Stimulated activated naive CD8-positive, alpha-beta T cell treated with anti-CD3 and anti-CD28 coated beads, Interleukin-15, Interleukin-2, amounts not matched to agents 100 U/mL and 50 U/mL, for 24 hours (primary cell): ENCODE measurements at regions not wholly inside any gene's neighbourhood (a gene's known extent, or its start where the extent isn't known, plus 50 kb on each side); places are given as distances from the start of the nearest gene placed in this dataset.

Experiments
- ATAC-seq: fragments of 150-1000 bp; cut with Tn5 transposase; one replicate; pipeline ENCODE4 v1.10.0; 2021
- DNase-seq: peaks from one replicate; pipeline ENCODE4 v3.0.0; 2021

DNA sequence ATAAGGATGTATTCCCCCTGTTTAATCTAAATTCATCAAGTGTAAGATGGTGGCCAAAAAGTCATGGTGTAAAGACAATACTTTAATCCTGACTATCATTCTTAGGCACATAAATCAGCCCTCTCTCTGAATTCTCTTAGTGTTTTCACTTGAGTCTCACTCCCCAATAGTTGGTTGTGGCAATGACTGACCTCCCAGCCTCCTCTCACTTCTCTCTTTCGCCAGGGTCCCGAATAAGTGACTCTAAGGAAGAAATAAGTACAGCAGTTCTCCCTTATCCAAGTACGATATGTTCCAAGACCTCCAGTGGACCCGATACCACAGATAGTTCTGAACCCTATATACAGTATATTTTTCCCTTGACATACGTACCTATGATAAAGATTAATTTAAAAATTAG, 335.3 kb downstream of the MAF start:
- DNase-seq (no peak), ATAC-seq (no peak)

DNA sequence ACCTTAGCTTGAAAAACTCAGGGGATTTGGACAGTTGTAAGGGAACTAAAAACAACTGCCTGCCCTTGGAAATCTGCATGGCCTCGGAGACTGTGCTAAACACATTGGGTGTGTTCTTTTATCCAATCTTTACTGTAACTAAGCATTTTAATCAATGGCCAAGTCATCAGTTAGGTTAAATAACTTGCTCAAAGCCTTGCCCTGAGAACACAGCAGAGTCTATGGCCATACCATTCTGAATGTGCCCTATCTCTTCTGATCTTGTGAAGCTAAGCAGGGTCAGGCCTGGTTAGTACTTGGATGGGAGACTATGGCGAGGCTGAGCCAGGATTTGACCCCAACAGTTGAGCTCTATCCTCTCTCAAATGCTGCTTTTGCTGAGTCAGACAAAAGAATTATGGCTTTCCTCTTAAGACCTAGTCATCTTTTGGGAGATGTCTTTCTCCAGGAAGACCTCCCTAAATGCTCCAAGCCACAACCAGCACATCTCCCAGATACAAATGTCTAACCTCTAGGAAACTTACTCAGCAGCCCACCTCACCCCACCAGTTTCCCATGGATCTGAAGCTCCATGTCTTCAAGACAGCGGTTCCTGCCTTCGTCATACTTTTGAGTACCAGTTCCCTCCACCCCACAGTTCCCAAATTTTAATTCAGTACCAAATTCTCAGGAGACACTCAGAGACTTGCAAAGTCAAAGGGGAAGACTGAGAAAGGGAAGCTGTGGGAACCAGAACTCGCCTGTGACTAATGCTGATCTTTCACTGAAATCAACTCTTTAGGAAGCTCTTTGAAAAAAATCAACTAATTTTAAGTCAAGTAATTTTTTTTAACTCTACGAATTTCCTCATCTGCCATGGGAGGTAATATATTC, 336.1 kb downstream of the MAF start:
- ATAC-seq (no peak), DNase-seq (no peak)

DNA sequence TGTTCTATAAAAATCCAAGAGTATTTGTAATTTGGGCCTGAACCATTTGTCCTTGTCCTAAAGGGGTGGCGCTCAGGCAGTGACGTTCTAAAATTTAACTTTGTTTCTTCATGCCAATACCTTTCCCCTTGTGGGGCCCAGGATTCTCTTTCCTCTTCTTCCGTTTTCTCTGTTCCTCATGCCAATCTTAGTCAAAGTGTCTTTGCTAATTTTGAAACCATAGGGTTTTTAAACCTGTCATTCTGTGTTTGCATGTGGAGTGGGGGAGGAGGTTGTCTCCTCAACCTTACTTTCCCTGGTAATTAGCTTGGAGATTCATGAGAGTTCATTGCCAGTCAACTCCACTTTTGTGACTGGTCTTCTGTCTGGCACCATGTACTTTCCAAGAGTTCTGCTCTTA, 337.1 kb downstream of the MAF start:
- ATAC-seq: no peak
- no peak for DNase-seq
